GM21737 (cell line): ENCODE measurements at regions not wholly inside any gene's neighbourhood (a gene's known extent, or its start where the extent isn't known, plus 50 kb on each side); places are given as distances from the start of the nearest gene placed in this dataset.
"Not testable (repeated sequence)": the region's sequence is repeated elsewhere in the genome, so short reads cannot be mapped to it uniquely, and the experiment has no call there.

Experiments used
- ATAC-seq: cut with Tn5 transposase; IDR thresholded peaks from one replicate; pipeline ENCODE4 v1.9.1; 2021; ENCODE audit warnings: mild to moderate bottlenecking, moderate library complexity; ENCODE audit not compliant: unreplicated experiment

GRCh38 chrX:1020634-1021166 lies 191.7 kb downstream of the CRLF2 start:
- no peak for ATAC-seq

- ATAC-seq, result not testable (repeated sequence)
These were observed 195.5 kb downstream of the CRLF2 start for GRCh38 chrX:1016926-1017325.

GRCh38 chrX:1016281-1016680 lies 196.2 kb downstream of the CRLF2 start:
- not testable (repeated sequence) for ATAC-seq

GRCh38 chrX:1012678-1013300 lies 199.7 kb downstream of the CRLF2 start:
- ATAC-seq, result no peak

GRCh38 chrX:1011691-1012283 lies 200.7 kb downstream of the CRLF2 start:
- ATAC-seq, result no peak

GRCh38 chrX:1009771-1010170 lies 202.7 kb downstream of the CRLF2 start:
- ATAC-seq, result no peak

- ATAC-seq, result no peak
These were observed 206.2 kb downstream of the CRLF2 start for GRCh38 chrX:1006156-1006730.

GRCh38 chrX:1002611-1003010 lies 209.8 kb downstream of the CRLF2 start:
- ATAC-seq, result no peak

GRCh38 chrX:997631-998137 lies 214.8 kb downstream of the CRLF2 start:
- ATAC-seq, result no peak

GRCh38 chrX:994780-995179 lies 217.7 kb downstream of the CRLF2 start:
- ATAC-seq, result no peak

- no peak for ATAC-seq
These were observed 222.4 kb downstream of the CRLF2 start for GRCh38 chrX:989959-990510.

GRCh38 chrX:988530-988929 lies 223.9 kb downstream of the CRLF2 start:
- not testable (repeated sequence) for ATAC-seq

GRCh38 chrX:981791-982626 lies 230.4 kb downstream of the CRLF2 start:
- no peak for ATAC-seq

- ATAC-seq, result no peak
These were observed 231.7 kb downstream of the CRLF2 start for GRCh38 chrX:980587-981235.

- not testable (repeated sequence) for ATAC-seq
These were observed 233.3 kb downstream of the CRLF2 start for GRCh38 chrX:979127-979526.

- no peak for ATAC-seq
These were observed 239.3 kb downstream of the CRLF2 start for GRCh38 chrX:973010-973632.

GRCh38 chrX:968148-968965 lies 244.1 kb downstream of the CRLF2 start:
- ATAC-seq, result no peak

GRCh38 chrX:966396-967070 lies 245.9 kb downstream of the CRLF2 start:
- ATAC-seq, result no peak
